A549 (cell line): ENCODE measurements at regions not wholly inside any gene's neighbourhood (a gene's known extent, or its start where the extent isn't known, plus 50 kb on each side); places are given as distances from the start of the nearest gene placed in this dataset.

Experiments
- ATAC-seq, 2 experiments: fragments of 200-7000 bp in 1 of 2; fragments of >200 bp in 1 of 2; cut with Nextera tagmentation in 1 of 2; cut with Tn5 transposase in 1 of 2; 3 replicates each; pipeline versions ENCODE4 v1.8.0 to v1.9.1; 2018 to 2020; ENCODE audit warnings: mild to moderate bottlenecking in 1 of 2, moderate library complexity in 1 of 2
- CTCF ChIA-PET: fragments of 300-600 bp; sonication (Branson Sonifier 250); formaldehyde crosslinking; extraction: SDS; loops from one replicate; lab custom pipeline; 2021; ENCODE audit warnings: antibody characterized with exemption, inconsistent platforms; lab: Yijun Ruan, JAX
- POLR2A ChIA-PET: fragments of 350-600 bp; formaldehyde crosslinking; extraction: SDS; loops from one replicate; lab custom pipeline; 2021; ENCODE audit warnings: antibody characterized with exemption, inconsistent platforms; lab: Yijun Ruan, JAX
- DNase-seq, 2 experiments: peaks; one replicate each; pipeline versions ENCODE4 v3.0.0 to v3.0.0-alpha.2; 2011 to 2016; ENCODE audit warnings: low read depth in 1 of 2, low spot score in 1 of 2
- FAIRE-seq: peaks from 2 replicates; lab custom pipeline; 2011; peaks lifted over from hg19 to GRCh38; lab: Jason Lieb, UNC
- H3K27ac ChIP-seq, 2 experiments: fragments of >200 bp; sonication (Bioruptor Twin); formaldehyde crosslinking; 3 replicates each; pipeline ENCODE4 v1.5.1; 2016 to 2017
- H3K4me1 ChIP-seq: fragments of >200 bp; sonication (Bioruptor Twin); formaldehyde crosslinking; 3 replicates; pipeline ENCODE4 v1.6.1; 2016
- H3K4me2 ChIP-seq: fragments of >200 bp; sonication (Bioruptor Twin); formaldehyde crosslinking; 3 replicates; pipeline ENCODE4 v1.6.1; 2016
- H3K4me3 ChIP-seq: fragments of >200 bp; sonication (Bioruptor Twin); formaldehyde crosslinking; 3 replicates; pipeline ENCODE4 v1.5.1; 2016
- H3K9me3 ChIP-seq: fragments of >200 bp; sonication (Bioruptor Twin); formaldehyde crosslinking; 3 replicates; pipeline ENCODE4 v1.6.1; 2016
- ATOH8 ChIP-seq: fragments of 250-450 bp; sonication (Bioruptor Pico); IDR thresholded peaks from 2 replicates; pipeline ENCODE4 v1.5.0; 2020; ENCODE audit warnings: low read depth, mild to moderate bottlenecking, moderate library complexity
- CBX8 ChIP-seq: fragments of 200-600 bp; sonication (generic); IDR thresholded peaks from 2 replicates; pipeline ENCODE4 v1.6.1; 2016
- CHD4 ChIP-seq: fragments of 200-600 bp; sonication (generic); IDR thresholded peaks from 2 replicates; pipeline ENCODE4 v1.6.1; 2016; ENCODE audit warnings: antibody characterized with exemption, mild to moderate bottlenecking, borderline replicate concordance
- EHMT2 ChIP-seq: fragments of 200-600 bp; sonication (generic); IDR thresholded peaks from 2 replicates; pipeline ENCODE4 v1.6.1; 2016; ENCODE audit warnings: antibody characterized with exemption, low read depth, mild to moderate bottlenecking, moderate library complexity
- EP300 ChIP-seq, 2 experiments: fragments of >200 bp; sonication (Bioruptor Twin); formaldehyde crosslinking; IDR thresholded peaks; 2 replicates in 1 of 2; 3 replicates in 1 of 2; pipeline ENCODE4 v1.6.1; 2016 to 2017
- HOXB5 ChIP-seq: fragments of 250-450 bp; sonication (Bioruptor Pico); IDR thresholded peaks from 2 replicates; pipeline ENCODE4 v1.5.0; 2020; ENCODE audit warnings: mild to moderate bottlenecking, moderate library complexity
- JUN ChIP-seq, 2 experiments: fragments of >200 bp; sonication (Bioruptor Twin); formaldehyde crosslinking; IDR thresholded peaks; 2 replicates in 1 of 2; 3 replicates in 1 of 2; pipeline ENCODE4 v1.6.1; 2016 to 2017
- KDM5A ChIP-seq: fragments of 200-600 bp; sonication (generic); IDR thresholded peaks from 2 replicates; pipeline ENCODE4 v1.6.1; 2016; ENCODE audit warnings: antibody characterized with exemption, mild to moderate bottlenecking
- MAFK ChIP-seq: fragments of 450-650 bp; IDR thresholded peaks from 2 replicates; pipeline ENCODE4 v1.6.1; 2014; ENCODE audit not compliant: partially characterized antibody
- MYC ChIP-seq: IDR thresholded peaks from 2 replicates; pipeline ENCODE4 v1.6.1; 2012; ENCODE audit warnings: mild to moderate bottlenecking, inconsistent platforms, low read length, improper control_type of control experiment, borderline replicate concordance
- NFE2L2 ChIP-seq: fragments of 150-350 bp; conservative IDR thresholded peaks from 2 replicates; pipeline ENCODE4 v1.6.1; 2014; ENCODE audit warnings: low read length
- NR3C1 ChIP-seq: fragments of >200 bp; sonication (Bioruptor Twin); formaldehyde crosslinking; IDR thresholded peaks from 3 replicates; pipeline ENCODE4 v1.6.1; 2017
- PBX3 ChIP-seq: IDR thresholded peaks from 2 replicates; pipeline ENCODE4 v1.6.1; 2012
- POLR2A ChIP-seq: IDR thresholded peaks from 2 replicates; pipeline ENCODE4 v1.6.1; 2012; ENCODE audit warnings: mild to moderate bottlenecking, low read length
- POLR2AphosphoS2 ChIP-seq: conservative IDR thresholded peaks from 2 replicates; pipeline ENCODE4 v1.6.1; 2012; ENCODE audit warnings: low read length, improper control_type of control experiment, inconsistent platforms
- RARB ChIP-seq: fragments of 250-450 bp; sonication (Bioruptor Pico); IDR thresholded peaks from 2 replicates; pipeline ENCODE4 v1.8.0; 2021; ENCODE audit warnings: mild to moderate bottlenecking, moderate library complexity
- RCOR1 ChIP-seq: fragments of 150-350 bp; IDR thresholded peaks from 2 replicates; pipeline ENCODE4 v1.6.1; 2014; ENCODE audit warnings: antibody characterized with exemption, low read length, low read depth
- ZC3H11A ChIP-seq: fragments of 450-650 bp; IDR thresholded peaks from 2 replicates; pipeline ENCODE4 v1.6.1; 2014; ENCODE audit warnings: antibody characterized with exemption, mild to moderate bottlenecking
- ZFP36 ChIP-seq: fragments of 450-650 bp; IDR thresholded peaks from 2 replicates; pipeline ENCODE4 v1.6.1; 2014; ENCODE audit warnings: borderline replicate concordance; ENCODE audit not compliant: partially characterized antibody
- WGBS: methylation state at CpG from one replicate; pipeline ENCODE4 v1.1.6; 2017; ENCODE audit errors: missing lambda C conversion rate; 5-methylcytosine and 5-hydroxymethylcytosine counted together
- TF ChIP-seq, protein P1 (sequence below): fragments of 450-650 bp; IDR thresholded peaks from 2 replicates; pipeline ENCODE4 v1.6.1; 2014; ENCODE audit warnings: antibody characterized with exemption
- TF ChIP-seq, protein P2 (sequence below): fragments of 250-450 bp; sonication (Bioruptor Pico); IDR thresholded peaks from 2 replicates; pipeline ENCODE4 v1.5.0; 2021; ENCODE audit warnings: mild to moderate bottlenecking, moderate library complexity, borderline replicate concordance
- TF ChIP-seq, protein P3 (sequence below): fragments of 200-600 bp; sonication (generic); IDR thresholded peaks from 2 replicates; pipeline ENCODE4 v1.6.1; 2016; ENCODE audit warnings: antibody characterized with exemption, mild to moderate bottlenecking, moderate library complexity

DNA sequence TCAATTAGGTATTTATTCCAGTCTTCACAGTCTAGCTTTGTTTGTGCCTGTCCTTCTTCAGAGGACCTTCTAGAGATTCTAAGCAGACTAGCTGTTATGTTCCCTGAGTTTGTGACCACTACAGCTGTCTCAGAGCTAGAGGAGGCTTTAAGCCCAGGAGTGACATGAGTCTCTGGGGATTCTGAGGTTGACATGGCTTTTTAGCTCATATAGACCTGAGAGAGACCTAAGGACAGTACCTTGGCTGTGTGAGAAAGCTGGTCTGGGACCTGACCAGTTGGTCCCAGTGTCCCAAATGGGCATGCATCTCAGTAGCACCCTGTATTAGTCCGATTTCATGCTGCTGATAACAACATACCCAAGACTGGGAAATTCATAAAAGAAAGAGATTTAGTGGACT is 330.2 kb downstream of the DIPK2A start:
- H3K4me2 ChIP-seq: no peak overlapping the region
- DNase-seq: no peak
- CTCF ChIA-PET: interaction anchor here (0.6 kb wide), 1 partner anchor 277 kb away, joined by 4 read pairs; no protein-coding TSS in a partner anchor
- WGBS: 0% methylated on average over 1 of the region's 1 CpG
- TF ChIP-seq, protein P1, sequence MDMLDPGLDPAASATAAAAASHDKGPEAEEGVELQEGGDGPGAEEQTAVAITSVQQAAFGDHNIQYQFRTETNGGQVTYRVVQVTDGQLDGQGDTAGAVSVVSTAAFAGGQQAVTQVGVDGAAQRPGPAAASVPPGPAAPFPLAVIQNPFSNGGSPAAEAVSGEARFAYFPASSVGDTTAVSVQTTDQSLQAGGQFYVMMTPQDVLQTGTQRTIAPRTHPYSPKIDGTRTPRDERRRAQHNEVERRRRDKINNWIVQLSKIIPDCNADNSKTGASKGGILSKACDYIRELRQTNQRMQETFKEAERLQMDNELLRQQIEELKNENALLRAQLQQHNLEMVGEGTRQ: no peak
- TF ChIP-seq RCOR1: no peak
- TF ChIP-seq ZFP36: no peak
- no peak for TF ChIP-seq ATOH8 (CRISPR knock-in tag)
- no peak for TF ChIP-seq EHMT2
- TF ChIP-seq POLR2AphosphoS2: no peak
- no peak for TF ChIP-seq HOXB5 (CRISPR knock-in tag)
- no peaks in the 10 kb centered on the region for H3K4me1 ChIP-seq
- POLR2A ChIA-PET: no interaction called here
- H3K4me3 ChIP-seq: no peak overlapping the region
- H3K9me3 ChIP-seq: no peaks in the 10 kb centered on the region
- no peak overlapping the region for H3K27ac ChIP-seq
- ATAC-seq: no peak
- FAIRE-seq: no peak

DNA sequence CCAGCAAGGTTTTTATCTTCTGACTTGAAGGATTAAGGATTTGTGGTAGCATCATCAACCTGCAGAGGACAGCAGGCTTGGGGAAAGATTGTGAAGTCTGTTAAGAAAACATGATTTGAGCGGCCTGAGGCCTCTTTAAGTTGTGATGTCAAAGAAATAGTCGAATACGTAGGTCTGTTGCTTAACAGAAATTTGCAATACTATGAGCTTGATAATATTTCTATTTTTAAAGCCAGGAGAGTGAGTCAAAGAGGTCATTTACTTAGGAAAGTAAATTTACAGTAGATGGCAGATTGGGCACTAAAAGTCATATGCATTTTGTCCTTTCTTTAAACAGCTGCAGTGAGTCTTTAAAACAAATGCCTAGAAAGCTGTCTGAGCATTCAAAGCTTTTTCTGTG is 336.3 kb downstream of the DIPK2A start:
- Histone ChIP-seq H3K9me3 (no peaks in the 10 kb centered on the region), H3K27ac (no peak overlapping the region), H3K4me1 (no peaks in the 10 kb centered on the region), H3K4me2 (no peak overlapping the region), H3K4me3 (no peak overlapping the region)
- DNase-seq: no peak
- WGBS: under 1% methylated on average over 3 of the region's 3 CpGs
- FAIRE-seq: no peak
- ChIA-PET POLR2A (no interaction called here), CTCF (no interaction called here)
- ATAC-seq: no peak
- TF ChIP-seq MYC (no peak), CHD4 (no peak), KDM5A (no peak)

DNA sequence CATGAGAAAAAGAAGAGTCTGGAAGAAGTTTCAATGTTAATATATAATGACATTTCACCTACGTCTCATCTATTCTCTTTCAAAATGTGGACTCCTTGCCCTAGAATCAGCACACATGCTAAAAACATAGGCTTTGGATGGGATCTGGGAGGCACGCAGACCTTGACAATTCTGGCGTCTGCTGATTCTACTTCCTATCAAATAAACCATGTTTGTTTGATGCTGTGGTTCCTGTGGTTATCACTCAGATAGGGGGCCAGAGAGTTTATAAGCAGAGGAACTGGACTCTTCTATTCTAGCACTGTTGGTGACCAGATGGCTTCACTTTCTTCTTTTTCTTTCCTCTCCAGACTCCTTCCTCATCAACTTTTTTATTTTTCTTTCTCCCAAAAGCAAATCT is 336.8 kb downstream of the DIPK2A start:
- CTCF ChIA-PET: no interaction called here
- TF ChIP-seq ZC3H11A: no peak
- TF ChIP-seq MAFK: no peak
- TF ChIP-seq NFE2L2: no peak
- TF ChIP-seq, protein P2, sequence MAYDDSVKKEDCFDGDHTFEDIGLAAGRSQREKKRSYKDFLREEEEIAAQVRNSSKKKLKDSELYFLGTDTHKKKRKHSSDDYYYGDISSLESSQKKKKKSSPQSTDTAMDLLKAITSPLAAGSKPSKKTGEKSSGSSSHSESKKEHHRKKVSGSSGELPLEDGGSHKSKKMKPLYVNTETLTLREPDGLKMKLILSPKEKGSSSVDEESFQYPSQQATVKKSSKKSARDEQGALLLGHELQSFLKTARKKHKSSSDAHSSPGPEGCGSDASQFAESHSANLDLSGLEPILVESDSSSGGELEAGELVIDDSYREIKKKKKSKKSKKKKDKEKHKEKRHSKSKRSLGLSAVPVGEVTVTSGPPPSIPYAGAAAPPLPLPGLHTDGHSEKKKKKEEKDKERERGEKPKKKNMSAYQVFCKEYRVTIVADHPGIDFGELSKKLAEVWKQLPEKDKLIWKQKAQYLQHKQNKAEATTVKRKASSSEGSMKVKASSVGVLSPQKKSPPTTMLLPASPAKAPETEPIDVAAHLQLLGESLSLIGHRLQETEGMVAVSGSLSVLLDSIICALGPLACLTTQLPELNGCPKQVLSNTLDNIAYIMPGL (CRISPR knock-in tag): no peak
- no peak for TF ChIP-seq EP300 (IDR thresholded peaks at IDR 0.05)
- TF ChIP-seq, protein P3, sequence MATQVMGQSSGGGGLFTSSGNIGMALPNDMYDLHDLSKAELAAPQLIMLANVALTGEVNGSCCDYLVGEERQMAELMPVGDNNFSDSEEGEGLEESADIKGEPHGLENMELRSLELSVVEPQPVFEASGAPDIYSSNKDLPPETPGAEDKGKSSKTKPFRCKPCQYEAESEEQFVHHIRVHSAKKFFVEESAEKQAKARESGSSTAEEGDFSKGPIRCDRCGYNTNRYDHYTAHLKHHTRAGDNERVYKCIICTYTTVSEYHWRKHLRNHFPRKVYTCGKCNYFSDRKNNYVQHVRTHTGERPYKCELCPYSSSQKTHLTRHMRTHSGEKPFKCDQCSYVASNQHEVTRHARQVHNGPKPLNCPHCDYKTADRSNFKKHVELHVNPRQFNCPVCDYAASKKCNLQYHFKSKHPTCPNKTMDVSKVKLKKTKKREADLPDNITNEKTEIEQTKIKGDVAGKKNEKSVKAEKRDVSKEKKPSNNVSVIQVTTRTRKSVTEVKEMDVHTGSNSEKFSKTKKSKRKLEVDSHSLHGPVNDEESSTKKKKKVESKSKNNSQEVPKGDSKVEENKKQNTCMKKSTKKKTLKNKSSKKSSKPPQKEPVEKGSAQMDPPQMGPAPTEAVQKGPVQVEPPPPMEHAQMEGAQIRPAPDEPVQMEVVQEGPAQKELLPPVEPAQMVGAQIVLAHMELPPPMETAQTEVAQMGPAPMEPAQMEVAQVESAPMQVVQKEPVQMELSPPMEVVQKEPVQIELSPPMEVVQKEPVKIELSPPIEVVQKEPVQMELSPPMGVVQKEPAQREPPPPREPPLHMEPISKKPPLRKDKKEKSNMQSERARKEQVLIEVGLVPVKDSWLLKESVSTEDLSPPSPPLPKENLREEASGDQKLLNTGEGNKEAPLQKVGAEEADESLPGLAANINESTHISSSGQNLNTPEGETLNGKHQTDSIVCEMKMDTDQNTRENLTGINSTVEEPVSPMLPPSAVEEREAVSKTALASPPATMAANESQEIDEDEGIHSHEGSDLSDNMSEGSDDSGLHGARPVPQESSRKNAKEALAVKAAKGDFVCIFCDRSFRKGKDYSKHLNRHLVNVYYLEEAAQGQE: no peak
- no peak for TF ChIP-seq JUN (IDR thresholded peaks at IDR 0.05)
- TF ChIP-seq PBX3: no peak
- no peak for TF ChIP-seq RARB (CRISPR knock-in tag)
- no peak for TF ChIP-seq NR3C1
- TF ChIP-seq CBX8: no peak
- no peak for TF ChIP-seq POLR2A
- no peak overlapping the region for H3K4me2 ChIP-seq
- FAIRE-seq: no peak
- DNase-seq: no peak
- no peaks in the 10 kb centered on the region for H3K9me3 ChIP-seq
- POLR2A ChIA-PET: no interaction called here
- ATAC-seq: no peak
- no peak overlapping the region for H3K4me3 ChIP-seq
- H3K27ac ChIP-seq: no peak overlapping the region
- no peaks in the 10 kb centered on the region for H3K4me1 ChIP-seq
- WGBS: 24% methylated on average over 3 of the region's 3 CpGs
